Lower leg skin (tissue), 4 donors: ENCODE measurements at regions not wholly inside any gene's neighbourhood (a gene's known extent, or its start where the extent isn't known, plus 50 kb on each side); places are given as distances from the start of the nearest gene placed in this dataset.

Experiments
- DNase-seq, 2 donors: peaks; one replicate each; pipeline ENCODE4 v3.0.0-alpha.2; 2019; ENCODE audit warnings: low spot score in 2 of 2
- H3K4me3 ChIP-seq: fragments of 200-600 bp; sonication (generic); 2 replicates; pipeline ENCODE4 v1.5.1; 2017; ENCODE audit warnings: mild to moderate bottlenecking, low read depth; ENCODE audit not compliant: poor library complexity, severe bottlenecking
- CTCF ChIP-seq, 3 donors: fragments of 450-650 bp; IDR thresholded peaks; one replicate each; pipeline ENCODE4 v1.5.1; 2016; ENCODE audit warnings: antibody characterized with exemption in 3 of 3, mild to moderate bottlenecking in 3 of 3, moderate library complexity in 2 of 3
- POLR2A ChIP-seq, 2 donors: fragments of 450-650 bp; IDR thresholded peaks; one replicate each; pipeline ENCODE4 v1.6.1; 2016 to 2017; ENCODE audit warnings: antibody characterized with exemption in 2 of 2, mild to moderate bottlenecking in 1 of 2, moderate library complexity in 1 of 2
- WGBS, 2 donors: methylation state at CpG; one replicate each; pipeline ENCODE4 v1.1.5; 2018; 5-methylcytosine and 5-hydroxymethylcytosine counted together
- intact Hi-C: fragments of 100-400 bp; cut with DNase I; formaldehyde crosslinking; loops from one replicate; pipeline ENCODE4 v1.15.0; 2023; ENCODE audit warnings: low total_unique reads

- no peak for TF ChIP-seq POLR2A (IDR thresholded peaks at IDR 0.05)
- no peak for TF ChIP-seq CTCF (IDR thresholded peaks at IDR 0.05)
- DNase-seq: no peak
- 63 to 70% methylated on average over 2 of the region's 2 CpGs for WGBS, 2 donors
- no peak overlapping the region for H3K4me3 ChIP-seq
- intact Hi-C loops: no loop called here
Measured at GRCh38 chr7:153532326-153532725, 519.9 kb upstream of the DPP6 start.

- WGBS, 2 donors: 70 to 74% methylated on average over 8 of the region's 8 CpGs
- intact Hi-C loops: no loop called here
- DNase-seq: no peak
- no peak overlapping the region for H3K4me3 ChIP-seq
- no peak for TF ChIP-seq CTCF (IDR thresholded peaks at IDR 0.05)
- no peak for TF ChIP-seq POLR2A (IDR thresholded peaks at IDR 0.05)
Measured at GRCh38 chr7:153537271-153537670, 514.9 kb upstream of the DPP6 start.

GRCh38 chr7:153541903-153542302 lies 510.3 kb upstream of the DPP6 start:
- no peak overlapping the region for H3K4me3 ChIP-seq
- 70 to 79% methylated on average over 2 of the region's 2 CpGs for WGBS, 2 donors
- DNase-seq: no peak
- intact Hi-C loops: no loop called here
- no peak for TF ChIP-seq POLR2A (IDR thresholded peaks at IDR 0.05)
- no peak for TF ChIP-seq CTCF (IDR thresholded peaks at IDR 0.05)

GRCh38 chr7:153543232-153543631 lies 509.0 kb upstream of the DPP6 start:
- WGBS, 2 donors: 70 to 72% methylated on average over 5 of the region's 5 CpGs
- TF ChIP-seq CTCF (IDR thresholded peaks at IDR 0.05) (no peak), POLR2A (IDR thresholded peaks at IDR 0.05) (no peak)
- DNase-seq: no peak
- no peak overlapping the region for H3K4me3 ChIP-seq
- intact Hi-C loops: no loop called here

- DNase-seq: no peak
- intact Hi-C loops: no loop called here
- 42 to 59% methylated on average over 1 of the region's 1 CpG for WGBS, 2 donors
- H3K4me3 ChIP-seq: no peak overlapping the region
- TF ChIP-seq POLR2A (IDR thresholded peaks at IDR 0.05): no peak
- TF ChIP-seq CTCF (IDR thresholded peaks at IDR 0.05): no peak
Measured at GRCh38 chr7:153550173-153550572, 502.0 kb upstream of the DPP6 start.

- WGBS, 2 donors: 67 to 75% methylated on average over 6 of the region's 6 CpGs
- no peak for DNase-seq
- no peak overlapping the region for H3K4me3 ChIP-seq
- no peak for TF ChIP-seq POLR2A (IDR thresholded peaks at IDR 0.05)
- TF ChIP-seq CTCF (IDR thresholded peaks at IDR 0.05): no peak
- intact Hi-C loops: no loop called here
Measured at GRCh38 chr7:153564391-153564790, 487.8 kb upstream of the DPP6 start.
